GM18861 (cell line): ENCODE measurements at regions not wholly inside any gene's neighbourhood (a gene's known extent, or its start where the extent isn't known, plus 50 kb on each side); places are given as distances from the start of the nearest gene placed in this dataset.
"Not testable (repeated sequence)": the region's sequence is repeated elsewhere in the genome, so short reads cannot be mapped to it uniquely, and the experiment has no call there.

ENCODE experiments used
- ATAC-seq: cut with Tn5 transposase; IDR thresholded peaks from one replicate; pipeline ENCODE4 v1.9.1; 2021; ENCODE audit not compliant: unreplicated experiment

GRCh38 chr9:7626571-7627029 lies 173.0 kb downstream of the DMAC1 start:
- ATAC-seq: not testable (repeated sequence)

- ATAC-seq: no peak
Measured at GRCh38 chr9:7622481-7622880, 177.1 kb downstream of the DMAC1 start.

GRCh38 chr9:7615344-7615743 lies 184.2 kb downstream of the DMAC1 start:
- no peak for ATAC-seq

- ATAC-seq: no peak
Measured at GRCh38 chr9:7613931-7614330, 185.6 kb downstream of the DMAC1 start.

GRCh38 chr9:7608261-7608660 lies 191.3 kb downstream of the DMAC1 start:
- ATAC-seq: no peak

GRCh38 chr9:7607421-7607820 lies 192.2 kb downstream of the DMAC1 start:
- ATAC-seq: no peak

GRCh38 chr9:7606591-7606990 lies 193.0 kb downstream of the DMAC1 start:
- ATAC-seq: no peak

GRCh38 chr9:7601739-7602138 lies 197.8 kb downstream of the DMAC1 start:
- no peak for ATAC-seq

- no peak for ATAC-seq
Measured at GRCh38 chr9:7597716-7598115, 201.9 kb downstream of the DMAC1 start.

GRCh38 chr9:7592321-7593316 lies 207.0 kb downstream of the DMAC1 start:
- no peak for ATAC-seq

- no peak for ATAC-seq
Measured at GRCh38 chr9:7591501-7591900, 208.1 kb downstream of the DMAC1 start.

- ATAC-seq: no peak
Measured at GRCh38 chr9:7580568-7580967, 219.0 kb downstream of the DMAC1 start.

GRCh38 chr9:7579351-7579750 lies 220.2 kb downstream of the DMAC1 start:
- ATAC-seq: no peak

- no peak for ATAC-seq
Measured at GRCh38 chr9:7578951-7579350, 220.6 kb downstream of the DMAC1 start.

GRCh38 chr9:7570107-7570720 lies 229.4 kb downstream of the DMAC1 start:
- ATAC-seq: peak; percentile 90

GRCh38 chr9:7567687-7568086 lies 231.9 kb downstream of the DMAC1 start:
- ATAC-seq: no peak

- no peak for ATAC-seq
Measured at GRCh38 chr9:7561527-7562080, 238.0 kb downstream of the DMAC1 start.

- no peak for ATAC-seq
Measured at GRCh38 chr9:7560669-7561305, 238.8 kb downstream of the DMAC1 start.

- ATAC-seq: no peak
Measured at GRCh38 chr9:7554699-7555098, 244.9 kb downstream of the DMAC1 start.

GRCh38 chr9:7552706-7553105 lies 246.9 kb downstream of the DMAC1 start:
- ATAC-seq: not testable (repeated sequence)

- ATAC-seq: no peak
Measured at GRCh38 chr9:7549249-7549648, 250.3 kb downstream of the DMAC1 start.
